ENCODE measurements at regions not wholly inside any gene's neighbourhood (a gene's known extent, or its start where the extent isn't known, plus 50 kb on each side); places are given as distances from the start of the nearest gene placed in this dataset.

DNA sequence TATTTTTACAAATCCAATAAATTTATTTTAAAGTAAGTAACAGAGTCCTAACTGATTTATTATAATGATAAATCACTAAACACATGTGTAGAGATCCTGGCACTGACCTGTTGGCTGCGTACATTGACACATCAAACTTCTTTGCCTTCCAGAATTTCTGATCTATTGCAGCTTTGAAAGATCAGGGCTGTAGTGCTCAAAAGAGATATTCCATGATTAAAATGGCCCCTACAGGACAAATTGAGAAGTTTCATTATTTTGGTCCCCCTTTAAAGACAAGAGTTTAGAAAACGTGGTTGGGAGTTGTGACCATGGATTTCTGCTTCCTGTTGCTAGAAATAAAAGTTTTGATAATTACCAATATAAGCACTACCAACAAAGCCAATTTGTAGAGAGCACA is 87.7 kb upstream of the PDK4 start:
- no peaks in the 10 kb centered on the region for H3K79me1 ChIP-seq (ENCODE audit: insufficient read depth, low read depth, low read length, poor library complexity, severe bottlenecking)
- Mint-ChIP-seq H3K4me1 (no peaks in the 10 kb centered on the region), H3K9me3 (no peaks in the 10 kb centered on the region), H3K27me3 (ENCODE audit: low read depth) (no peaks in the 10 kb centered on the region), H3K36me3 (ENCODE audit: insufficient read depth in 1 of 3, low read depth in 3 of 3) (no peaks in the 10 kb centered on the region), H3K4me3 (no peak overlapping the region), H3K27ac (no peak overlapping the region)
- no peak overlapping the region for H3K56ac ChIP-seq (ENCODE audit: insufficient read length, low read depth, low read length)
- H3K4me1 ChIP-seq (ENCODE audit: insufficient read depth, low read length), result no peaks in the 10 kb centered on the region
- H4K8ac ChIP-seq (replicated peaks; ENCODE audit: insufficient read length, low read depth, low read length), result no peak overlapping the region
- H2BK120ac ChIP-seq (ENCODE audit: low read depth, low read length, poor library complexity, severe bottlenecking), result no peak overlapping the region
- no peaks in the 10 kb centered on the region for H4K20me1 ChIP-seq (ENCODE audit: control insufficient read depth, insufficient read depth, insufficient read length)
- H2BK15ac ChIP-seq (ENCODE audit: low read depth, low read length), result no peak overlapping the region
- H3K27ac ChIP-seq (ENCODE audit: insufficient read length, low read depth, low read length), result no peak overlapping the region
- H2BK12ac ChIP-seq (ENCODE audit: insufficient read length, low read depth, low read length), result no peak overlapping the region
- TF ChIP-seq, protein P1, sequence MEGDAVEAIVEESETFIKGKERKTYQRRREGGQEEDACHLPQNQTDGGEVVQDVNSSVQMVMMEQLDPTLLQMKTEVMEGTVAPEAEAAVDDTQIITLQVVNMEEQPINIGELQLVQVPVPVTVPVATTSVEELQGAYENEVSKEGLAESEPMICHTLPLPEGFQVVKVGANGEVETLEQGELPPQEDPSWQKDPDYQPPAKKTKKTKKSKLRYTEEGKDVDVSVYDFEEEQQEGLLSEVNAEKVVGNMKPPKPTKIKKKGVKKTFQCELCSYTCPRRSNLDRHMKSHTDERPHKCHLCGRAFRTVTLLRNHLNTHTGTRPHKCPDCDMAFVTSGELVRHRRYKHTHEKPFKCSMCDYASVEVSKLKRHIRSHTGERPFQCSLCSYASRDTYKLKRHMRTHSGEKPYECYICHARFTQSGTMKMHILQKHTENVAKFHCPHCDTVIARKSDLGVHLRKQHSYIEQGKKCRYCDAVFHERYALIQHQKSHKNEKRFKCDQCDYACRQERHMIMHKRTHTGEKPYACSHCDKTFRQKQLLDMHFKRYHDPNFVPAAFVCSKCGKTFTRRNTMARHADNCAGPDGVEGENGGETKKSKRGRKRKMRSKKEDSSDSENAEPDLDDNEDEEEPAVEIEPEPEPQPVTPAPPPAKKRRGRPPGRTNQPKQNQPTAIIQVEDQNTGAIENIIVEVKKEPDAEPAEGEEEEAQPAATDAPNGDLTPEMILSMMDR (conservative IDR thresholded peaks at IDR 0.05), result peak; percentile 62
- H3K23me2 ChIP-seq (ENCODE audit: insufficient read length, low read depth, low read length, poor library complexity, severe bottlenecking), result no peaks in the 10 kb centered on the region
- DNase-seq, result no peak
- H3K79me2 ChIP-seq (ENCODE audit: insufficient read depth, low read length), result no peaks in the 10 kb centered on the region
- no peak overlapping the region for H2AFZ ChIP-seq (ENCODE audit: low read length)
- H2AK5ac ChIP-seq (ENCODE audit: insufficient read length, low read length), result no peak overlapping the region
- H2BK20ac ChIP-seq (ENCODE audit: low read depth, low read length, poor library complexity, severe bottlenecking), result no peak overlapping the region
- H3T11ph ChIP-seq (ENCODE audit: low read length), result no peak overlapping the region
- no peak overlapping the region for H3K23ac ChIP-seq (ENCODE audit: insufficient read length, low read depth, low read length)
- no peak overlapping the region for H3K4me2 ChIP-seq (ENCODE audit: insufficient read depth, insufficient read length, low read length)
- H4K91ac ChIP-seq (ENCODE audit: insufficient read length, low read depth, low read length), result no peak overlapping the region
- no peak overlapping the region for H3K14ac ChIP-seq (ENCODE audit: insufficient read depth, low read length)
- H4K5ac ChIP-seq (ENCODE audit: insufficient read length, low read depth, low read length), result no peak overlapping the region
- H2BK5ac ChIP-seq (ENCODE audit: insufficient read length, low read length), result no peak overlapping the region
- H3K4ac ChIP-seq (ENCODE audit: low read depth, low read length), result no peak overlapping the region
- H3K9ac ChIP-seq (ENCODE audit: extremely low read depth, insufficient read length, low read length), result no peak overlapping the region
- WGBS (ENCODE audit: extremely low coverage, insufficient read length, low lambda C conversion rate), result no CpG with 5 or more reads among the region's 2 CpGs
- H3K18ac ChIP-seq (ENCODE audit: insufficient read length, low read depth, low read length), result no peak overlapping the region
- no peaks in the 10 kb centered on the region for H3K9me3 ChIP-seq (ENCODE audit: control insufficient read depth, low read depth, low read length)
- H3K27me3 ChIP-seq (ENCODE audit: insufficient read depth, low read length), result no peaks in the 10 kb centered on the region

All from H9 (cell line).